ENCODE measurements at regions not wholly inside any gene's neighbourhood (a gene's known extent, or its start where the extent isn't known, plus 50 kb on each side); places are given as distances from the start of the nearest gene placed in this dataset.
"Not testable (repeated sequence)": the region's sequence is repeated elsewhere in the genome, so short reads cannot be mapped to it uniquely, and the experiment has no call there.

GRCh38 chr11:14573539-14574057 is 53.4 kb upstream of the PSMA1 start:
- H3K36me3 ChIP-seq (ENCODE audit: control insufficient read depth, insufficient read depth, low read length); DNase-seq; H3K4me1 Mint-ChIP-seq (ENCODE audit: low read depth, unreplicated experiment); H3K4me1 ChIP-seq; H3K9me3 ChIP-seq; H3K27me3 ChIP-seq (replicated peaks; ENCODE audit: control insufficient read depth, insufficient read depth, low read length); intact Hi-C loops (cut with micrococcal nuclease; ENCODE audit: unreplicated experiment); H3K4me3 Mint-ChIP-seq (ENCODE audit: unreplicated experiment); H3K27me3 Mint-ChIP-seq (ENCODE audit: insufficient read depth, unreplicated experiment); CTCF ChIA-PET; H3K36me3 Mint-ChIP-seq (ENCODE audit: insufficient read depth, unreplicated experiment); BruUV-seq (replicated peaks); H3K4me3 ChIP-seq (ENCODE audit: low read depth, low read length); POLR2A ChIA-PET; H3K27ac Mint-ChIP-seq (ENCODE audit: unreplicated experiment): not testable (repeated sequence)
- H3K9me3 Mint-ChIP-seq (ENCODE audit: unreplicated experiment): peaks cover 50% of the 10 kb centered on the region

GRCh38 chr11:14577292-14577691 is 57.1 kb upstream of the PSMA1 start:
- ChIA-PET POLR2A (no interaction called here), CTCF (no interaction called here)
- Histone ChIP-seq H3K27me3 (replicated peaks; ENCODE audit: control insufficient read depth, insufficient read depth, low read length) (no peaks in the 10 kb centered on the region), H3K4me1 (no peaks in the 10 kb centered on the region), H3K36me3 (ENCODE audit: control insufficient read depth, insufficient read depth, low read length) (no peaks in the 10 kb centered on the region), H3K9me3 (peaks cover 4% of the 10 kb centered on the region; the same call in 1 of the 2 replicates), H3K4me3 (ENCODE audit: low read depth, low read length) (no peak overlapping the region)
- Mint-ChIP-seq H3K36me3 (ENCODE audit: insufficient read depth, unreplicated experiment) (no peaks in the 10 kb centered on the region), H3K4me3 (ENCODE audit: unreplicated experiment) (no peak overlapping the region), H3K4me1 (ENCODE audit: low read depth, unreplicated experiment) (peaks cover 3% of the 10 kb centered on the region), H3K9me3 (ENCODE audit: unreplicated experiment) (peaks cover 28% of the 10 kb centered on the region), H3K27ac (ENCODE audit: unreplicated experiment) (no peak overlapping the region), H3K27me3 (ENCODE audit: insufficient read depth, unreplicated experiment) (no peaks in the 10 kb centered on the region)
- DNase-seq: no peak
- intact Hi-C loops (cut with micrococcal nuclease; ENCODE audit: unreplicated experiment): no loop called here
- BruUV-seq (replicated peaks): no TSS peak
- no peak for TF ChIP-seq CTCF (IDR thresholded peaks at IDR 0.05; ENCODE audit: insufficient read depth in 1 of 2, low read depth in 1 of 2, low read length in 1 of 2, severe bottlenecking in 1 of 2, unreplicated experiment in 1 of 2)

GRCh38 chr11:14577835-14578529 is 57.8 kb upstream of the PSMA1 start:
- peaks cover 6% of the 10 kb centered on the region for H3K4me1 ChIP-seq
- no peaks in the 10 kb centered on the region for H3K36me3 Mint-ChIP-seq (ENCODE audit: insufficient read depth, unreplicated experiment)

More at GRCh38 chr11:14577835-14578529, 57.8 kb upstream of the PSMA1 start:
- Histone ChIP-seq H3K9me3 (peaks cover 4% of the 10 kb centered on the region; the same call in 1 of the 2 replicates), H3K36me3 (ENCODE audit: control insufficient read depth, insufficient read depth, low read length) (no peaks in the 10 kb centered on the region), H3K27me3 (replicated peaks; ENCODE audit: control insufficient read depth, insufficient read depth, low read length) (no peaks in the 10 kb centered on the region), H3K4me3 (ENCODE audit: low read depth, low read length) (no peak overlapping the region)
- Mint-ChIP-seq H3K27ac (ENCODE audit: unreplicated experiment) (no peak overlapping the region), H3K27me3 (ENCODE audit: insufficient read depth, unreplicated experiment) (no peaks in the 10 kb centered on the region), H3K9me3 (ENCODE audit: unreplicated experiment) (peaks cover 23% of the 10 kb centered on the region), H3K4me3 (ENCODE audit: unreplicated experiment) (no peak overlapping the region), H3K4me1 (ENCODE audit: low read depth, unreplicated experiment) (peaks cover 3% of the 10 kb centered on the region)
- no peak for TF ChIP-seq CTCF (IDR thresholded peaks at IDR 0.05; ENCODE audit: insufficient read depth in 1 of 2, low read depth in 1 of 2, low read length in 1 of 2, severe bottlenecking in 1 of 2, unreplicated experiment in 1 of 2)
- POLR2A ChIA-PET: no interaction called here
- no peak for DNase-seq
- intact Hi-C loops (cut with micrococcal nuclease; ENCODE audit: unreplicated experiment): no loop called here
- BruUV-seq (replicated peaks): no TSS peak
- CTCF ChIA-PET: no interaction called here

Measured in Caco-2 (cell line).